ENCODE measurements at regions not wholly inside any gene's neighbourhood (a gene's known extent, or its start where the extent isn't known, plus 50 kb on each side); places are given as distances from the start of the nearest gene placed in this dataset.
"Not testable (repeated sequence)": the region's sequence is repeated elsewhere in the genome, so short reads cannot be mapped to it uniquely, and the experiment has no call there.

DNA sequence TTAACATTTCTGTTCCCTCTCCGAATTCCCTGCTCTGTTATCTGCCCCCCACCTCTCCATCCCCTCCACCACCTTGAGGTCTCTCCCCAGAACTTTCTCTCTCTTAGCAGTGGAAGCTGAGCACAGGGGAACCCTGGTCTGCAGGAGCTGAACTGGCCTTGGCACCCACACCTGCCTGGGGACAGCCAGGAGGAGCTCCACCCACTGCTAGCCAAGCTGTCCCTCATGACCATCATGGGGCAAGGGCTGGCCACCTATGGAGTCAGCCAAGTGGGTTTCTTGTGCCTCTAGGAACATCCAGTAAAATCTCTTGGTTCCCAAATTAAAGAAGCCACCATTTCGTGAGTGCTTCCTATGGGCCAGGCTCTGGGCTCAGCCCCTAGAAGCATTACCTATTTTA is 276.4 kb upstream of the TLE3 start (continued):
- TF ChIP-seq SAP30 (IDR thresholded peaks at IDR 0.05; ENCODE audit: insufficient read depth, insufficient replicate concordance, low read length) = no peak
- no peak for TF ChIP-seq GTF2F1 (IDR thresholded peaks at IDR 0.05; ENCODE audit: borderline replicate concordance, low read depth, low read length)
- TF ChIP-seq HDAC6 (IDR thresholded peaks at IDR 0.05; ENCODE audit: low read depth, low read length) = no peak

DNA sequence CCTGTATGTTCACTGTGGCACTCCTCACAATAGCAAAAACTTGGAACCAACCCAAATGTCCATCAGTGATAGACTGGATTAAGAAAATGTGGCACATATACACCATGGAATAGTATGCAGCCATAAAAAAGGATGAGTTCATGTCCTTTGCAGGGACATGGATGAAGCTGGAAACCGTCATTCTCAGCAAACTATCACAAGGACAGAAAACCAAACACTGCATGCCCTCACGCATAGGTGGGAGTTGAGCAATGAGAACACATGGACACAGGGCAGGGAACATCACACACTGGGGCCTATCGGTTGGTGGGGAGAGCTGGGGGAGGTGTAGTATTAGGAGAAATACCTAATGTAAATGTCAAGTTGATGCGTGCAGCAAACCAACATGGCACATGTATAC is 275.7 kb upstream of the TLE3 start:
- H2AK5ac ChIP-seq (ENCODE audit: low read depth, low read length); DNase-seq (ENCODE audit: low read depth in 1 of 2, low spot score in 2 of 2); H4K8ac ChIP-seq (ENCODE audit: extremely low read depth, insufficient read depth, low read length); H4K91ac ChIP-seq (replicated peaks; ENCODE audit: insufficient read length, low read length); H3K27me3 ChIP-seq (replicated peaks in 1 of 4; ENCODE audit: control insufficient read depth in 3 of 4, extremely low read depth in 1 of 4, insufficient read depth in 3 of 4, low read length in 3 of 4); H3K56ac ChIP-seq (replicated peaks; ENCODE audit: insufficient read length, low read depth, low read length); H3K9ac ChIP-seq (replicated peaks in 1 of 4; ENCODE audit: extremely low read depth in 1 of 4, low read depth in 3 of 4, low read length in 3 of 4); CTCF ChIA-PET (ENCODE audit: partially characterized antibody); H4K20me1 ChIP-seq (replicated peaks in 1 of 2; ENCODE audit: control insufficient read depth in 1 of 2, insufficient read depth in 2 of 2, low read length in 2 of 2); POLR2A ChIA-PET (ENCODE audit: partially characterized antibody); H3K23ac ChIP-seq (ENCODE audit: insufficient read length); H2BK120ac ChIP-seq (replicated peaks; ENCODE audit: low read depth, low read length); H3K14ac ChIP-seq (ENCODE audit: insufficient read length); H4K5ac ChIP-seq (ENCODE audit: insufficient read length, low read depth, low read length); H2BK20ac ChIP-seq (ENCODE audit: low read length); H2BK12ac ChIP-seq (ENCODE audit: low read depth, low read length); H3K4ac ChIP-seq (replicated peaks; ENCODE audit: insufficient read length, low read depth, low read length); H2BK15ac ChIP-seq (ENCODE audit: low read length); FAIRE-seq; H3K36me3 ChIP-seq (ENCODE audit: control insufficient read depth in 2 of 4, insufficient read depth in 4 of 4, low read length in 3 of 4); H3K4me2 ChIP-seq (ENCODE audit: insufficient read depth in 1 of 2, low read depth in 2 of 2, low read length in 2 of 2); H2AFZ ChIP-seq (ENCODE audit: low read length); H3K4me3 ChIP-seq (ENCODE audit: extremely low read depth in 1 of 4, insufficient read depth in 2 of 4, low read depth in 3 of 4, low read length in 4 of 4); H3K79me2 ChIP-seq (ENCODE audit: control insufficient read depth in 1 of 2, insufficient read depth in 2 of 2, low read length in 2 of 2); H3K27ac ChIP-seq (ENCODE audit: low read depth, low read length); H3K9me3 ChIP-seq (ENCODE audit: insufficient read depth in 2 of 2, low read depth in 1 of 2, low read length in 1 of 2); H2BK5ac ChIP-seq (ENCODE audit: low read depth, low read length); H3K79me1 ChIP-seq (ENCODE audit: low read depth, low read length); H3K18ac ChIP-seq (ENCODE audit: extremely low read depth, low read length): not testable (repeated sequence)
- Histone ChIP-seq H3K23me2 (ENCODE audit: low read depth, low read length) (peaks cover 11% of the 10 kb centered on the region; the same call in 1 of the 2 replicates), H3K4me1 (replicated peaks in 1 of 4; ENCODE audit: control insufficient read depth in 3 of 4, insufficient read depth in 4 of 4, low read length in 3 of 4) (peaks cover 4 to 25% (median 12%) of the 10 kb centered on the region in 4 experiments)
- WGBS, 2 experiments (ENCODE audit: extremely low coverage in 1 of 2, insufficient coverage in 1 of 2, insufficient read length in 1 of 2, insufficient replicate concordance in 2 of 2, low coverage in 1 of 2, low lambda C conversion rate in 2 of 2, missing lambda C conversion rate in 1 of 2) = 91% methylated on average over 4 of the region's 4 CpGs; no CpG with 5 or more reads in 1 of the 2 experiments

All from H1 (cell line).